C4-2B (cell line): ENCODE measurements at regions not wholly inside any gene's neighbourhood (a gene's known extent, or its start where the extent isn't known, plus 50 kb on each side); places are given as distances from the start of the nearest gene placed in this dataset.
"Not testable (repeated sequence)": the region's sequence is repeated elsewhere in the genome, so short reads cannot be mapped to it uniquely, and the experiment has no call there.

Source experiments
- H3K27ac ChIP-seq: fragments of 450-650 bp; 2 replicates; pipeline ENCODE4 v1.5.1; 2017
- ZFX ChIP-seq: fragments of 450-650 bp; IDR thresholded peaks from 2 replicates; pipeline ENCODE4 v1.6.1; 2017
- TF ChIP-seq, protein P1 (sequence below): fragments of 450-650 bp; conservative IDR thresholded peaks from 2 replicates; pipeline ENCODE4 v1.5.1; 2017; ENCODE audit warnings: mild to moderate bottlenecking

GRCh38 chr1:166616206-166616605, 223.1 kb upstream of the POGK start:
- no peak for TF ChIP-seq ZFX
- TF ChIP-seq, protein P1, sequence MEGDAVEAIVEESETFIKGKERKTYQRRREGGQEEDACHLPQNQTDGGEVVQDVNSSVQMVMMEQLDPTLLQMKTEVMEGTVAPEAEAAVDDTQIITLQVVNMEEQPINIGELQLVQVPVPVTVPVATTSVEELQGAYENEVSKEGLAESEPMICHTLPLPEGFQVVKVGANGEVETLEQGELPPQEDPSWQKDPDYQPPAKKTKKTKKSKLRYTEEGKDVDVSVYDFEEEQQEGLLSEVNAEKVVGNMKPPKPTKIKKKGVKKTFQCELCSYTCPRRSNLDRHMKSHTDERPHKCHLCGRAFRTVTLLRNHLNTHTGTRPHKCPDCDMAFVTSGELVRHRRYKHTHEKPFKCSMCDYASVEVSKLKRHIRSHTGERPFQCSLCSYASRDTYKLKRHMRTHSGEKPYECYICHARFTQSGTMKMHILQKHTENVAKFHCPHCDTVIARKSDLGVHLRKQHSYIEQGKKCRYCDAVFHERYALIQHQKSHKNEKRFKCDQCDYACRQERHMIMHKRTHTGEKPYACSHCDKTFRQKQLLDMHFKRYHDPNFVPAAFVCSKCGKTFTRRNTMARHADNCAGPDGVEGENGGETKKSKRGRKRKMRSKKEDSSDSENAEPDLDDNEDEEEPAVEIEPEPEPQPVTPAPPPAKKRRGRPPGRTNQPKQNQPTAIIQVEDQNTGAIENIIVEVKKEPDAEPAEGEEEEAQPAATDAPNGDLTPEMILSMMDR, result no peak
- no peak overlapping the region for H3K27ac ChIP-seq

GRCh38 chr1:166626711-166627110, 212.6 kb upstream of the POGK start:
- no peak overlapping the region for H3K27ac ChIP-seq
- TF ChIP-seq, protein P1, result no peak
- TF ChIP-seq ZFX, result no peak

- no peak overlapping the region for H3K27ac ChIP-seq
- TF ChIP-seq, protein P1, result no peak
- no peak for TF ChIP-seq ZFX
Observed at GRCh38 chr1:166627558-166627957, 211.7 kb upstream of the POGK start.

GRCh38 chr1:166628259-166628658, 211.0 kb upstream of the POGK start:
- no peak for TF ChIP-seq ZFX
- H3K27ac ChIP-seq, result no peak overlapping the region

DNA sequence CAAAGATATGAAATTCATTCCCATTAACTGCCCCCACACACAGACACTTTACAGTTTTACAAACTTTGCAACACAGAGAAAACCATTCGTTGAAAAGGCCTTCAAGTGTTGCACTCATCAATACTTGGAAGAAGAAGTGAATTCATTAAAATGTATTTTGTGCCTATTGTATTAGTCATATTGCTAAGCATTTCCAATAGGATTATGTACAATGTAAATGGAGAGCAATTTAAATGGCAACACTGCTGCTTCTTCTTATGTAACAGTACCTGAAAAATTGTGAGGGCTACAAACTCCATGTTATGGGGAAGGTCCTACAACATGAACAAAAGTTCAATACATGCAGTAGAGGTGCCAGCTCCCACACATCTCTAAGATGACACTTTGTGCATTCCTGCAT, 209.3 kb upstream of the POGK start:
- H3K27ac ChIP-seq, result no peak overlapping the region
- TF ChIP-seq, protein P1, result no peak
- TF ChIP-seq ZFX, result no peak

- no peak overlapping the region for H3K27ac ChIP-seq
- no peak for TF ChIP-seq ZFX
- TF ChIP-seq, protein P1, result no peak
Observed at GRCh38 chr1:166630369-166630768, 208.9 kb upstream of the POGK start.

- no peak overlapping the region for H3K27ac ChIP-seq
- TF ChIP-seq, protein P1, result no peak
- TF ChIP-seq ZFX, result no peak
Observed at GRCh38 chr1:166638137-166638536, 201.1 kb upstream of the POGK start.

DNA sequence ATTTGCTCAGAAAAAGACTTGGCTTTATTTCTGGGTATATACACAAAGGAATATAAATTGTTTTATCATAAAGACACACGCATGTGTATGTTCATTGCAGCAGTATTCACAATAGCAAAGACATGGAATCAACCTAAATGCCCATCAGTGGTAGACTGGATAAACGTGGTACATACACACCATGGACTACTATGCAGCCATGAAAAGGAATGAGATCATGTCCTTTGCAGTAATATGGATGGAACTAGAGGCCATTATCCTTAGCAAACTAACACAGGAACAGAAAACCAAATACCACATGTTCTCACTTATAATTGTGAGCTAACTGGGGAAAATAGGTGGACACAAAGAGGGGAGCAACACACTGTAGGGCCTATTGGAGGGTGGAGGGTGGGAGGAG, 182.0 kb upstream of the POGK start:
- not testable (repeated sequence) for H3K27ac ChIP-seq

- H3K27ac ChIP-seq, result not testable (repeated sequence)
Observed at GRCh38 chr1:166666790-166667189, 172.5 kb upstream of the POGK start.

GRCh38 chr1:166667600-166667999, 171.7 kb upstream of the POGK start:
- H3K27ac ChIP-seq, result not testable (repeated sequence)
